Gastroesophageal sphincter (tissue), 4 donors: ENCODE measurements at regions not wholly inside any gene's neighbourhood (a gene's known extent, or its start where the extent isn't known, plus 50 kb on each side); places are given as distances from the start of the nearest gene placed in this dataset.

Experiments
- ATAC-seq: fragments of 150-250 bp; one replicate; pipeline ENCODE4 v1.9.1; 2016; ENCODE audit warnings: mild to moderate bottlenecking, moderate library complexity
- H3K27ac ChIP-seq, 4 donors: fragments of 200-600 bp; sonication (generic) in 3 of 4; 1 replicate in 3 of 4; 2 replicates in 1 of 4; pipeline ENCODE4 v1.5.1; 2016 to 2019
- H3K27me3 ChIP-seq: fragments of 200-600 bp; sonication (generic); one replicate; pipeline ENCODE4 v1.5.1; 2019
- H3K36me3 ChIP-seq, 2 donors: fragments of 200-600 bp; sonication (generic); one replicate each; pipeline ENCODE4 v1.5.1; 2019; ENCODE audit warnings: control low read depth in 1 of 2
- H3K4me1 ChIP-seq, 3 donors: fragments of 200-600 bp; sonication (generic); 1 replicate in 2 of 3; 2 replicates in 1 of 3; pipeline ENCODE4 v1.5.1; 2016 to 2019; ENCODE audit warnings: control low read depth in 2 of 3
- H3K4me3 ChIP-seq, 2 donors: fragments of 200-600 bp; sonication (generic); one replicate each; pipeline ENCODE4 v1.5.1; 2019; ENCODE audit warnings: mild to moderate bottlenecking in 1 of 2, moderate library complexity in 1 of 2
- H3K9me3 ChIP-seq, 3 donors: fragments of 200-600 bp; sonication (generic); one replicate each; pipeline ENCODE4 v1.5.1; 2017 to 2019; ENCODE audit warnings: control low read depth in 2 of 3
- EP300 ChIP-seq: sonication (generic); formaldehyde crosslinking; IDR thresholded peaks from one replicate; pipeline ENCODE4 v1.6.1; 2017; ENCODE audit warnings: antibody characterized with exemption, mild to moderate bottlenecking
- POLR2A ChIP-seq, 2 donors: fragments of 450-650 bp; IDR thresholded peaks; one replicate each; pipeline ENCODE4 v1.6.1; 2017; ENCODE audit warnings: antibody characterized with exemption in 2 of 2, mild to moderate bottlenecking in 2 of 2, moderate library complexity in 1 of 2
- POLR2AphosphoS5 ChIP-seq: sonication (generic); formaldehyde crosslinking; IDR thresholded peaks from one replicate; pipeline ENCODE4 v1.6.1; 2017; ENCODE audit warnings: antibody characterized with exemption
- WGBS, 2 donors: methylation state at CpG; one replicate each; pipeline ENCODE4 v1.1.5; 2018; ENCODE audit warnings: low coverage in 1 of 2; 5-methylcytosine and 5-hydroxymethylcytosine counted together
- TF ChIP-seq, protein P1 (sequence below), 4 experiments: fragments of 200-600 bp in 2 of 4; fragments of 450-650 bp in 2 of 4; sonication (generic) in 1 of 4; IDR thresholded peaks; one replicate each; pipeline ENCODE4 v1.5.1; 2017 to 2019; ENCODE audit warnings: antibody characterized with exemption in 4 of 4, mild to moderate bottlenecking in 2 of 4, moderate library complexity in 2 of 4

- Histone ChIP-seq H3K4me1 (no peaks in the 10 kb centered on the region), H3K27me3 (no peaks in the 10 kb centered on the region), H3K4me3 (no peak overlapping the region), H3K36me3 (no peaks in the 10 kb centered on the region), H3K9me3 (no peaks in the 10 kb centered on the region), H3K27ac (no peak overlapping the region)
- no peak for ATAC-seq
- no peak for TF ChIP-seq POLR2AphosphoS5
- TF ChIP-seq EP300 = no peak
- no peak for TF ChIP-seq POLR2A (IDR thresholded peaks at IDR 0.05)
- TF ChIP-seq, protein P1, sequence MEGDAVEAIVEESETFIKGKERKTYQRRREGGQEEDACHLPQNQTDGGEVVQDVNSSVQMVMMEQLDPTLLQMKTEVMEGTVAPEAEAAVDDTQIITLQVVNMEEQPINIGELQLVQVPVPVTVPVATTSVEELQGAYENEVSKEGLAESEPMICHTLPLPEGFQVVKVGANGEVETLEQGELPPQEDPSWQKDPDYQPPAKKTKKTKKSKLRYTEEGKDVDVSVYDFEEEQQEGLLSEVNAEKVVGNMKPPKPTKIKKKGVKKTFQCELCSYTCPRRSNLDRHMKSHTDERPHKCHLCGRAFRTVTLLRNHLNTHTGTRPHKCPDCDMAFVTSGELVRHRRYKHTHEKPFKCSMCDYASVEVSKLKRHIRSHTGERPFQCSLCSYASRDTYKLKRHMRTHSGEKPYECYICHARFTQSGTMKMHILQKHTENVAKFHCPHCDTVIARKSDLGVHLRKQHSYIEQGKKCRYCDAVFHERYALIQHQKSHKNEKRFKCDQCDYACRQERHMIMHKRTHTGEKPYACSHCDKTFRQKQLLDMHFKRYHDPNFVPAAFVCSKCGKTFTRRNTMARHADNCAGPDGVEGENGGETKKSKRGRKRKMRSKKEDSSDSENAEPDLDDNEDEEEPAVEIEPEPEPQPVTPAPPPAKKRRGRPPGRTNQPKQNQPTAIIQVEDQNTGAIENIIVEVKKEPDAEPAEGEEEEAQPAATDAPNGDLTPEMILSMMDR (IDR thresholded peaks at IDR 0.05) = no peak
- WGBS, 2 donors = 37 to 69% methylated on average over 4 of the region's 4 CpGs
Measured at GRCh38 chr3:154013736-154014135, 107.5 kb upstream of the ARHGEF26 start.

DNA sequence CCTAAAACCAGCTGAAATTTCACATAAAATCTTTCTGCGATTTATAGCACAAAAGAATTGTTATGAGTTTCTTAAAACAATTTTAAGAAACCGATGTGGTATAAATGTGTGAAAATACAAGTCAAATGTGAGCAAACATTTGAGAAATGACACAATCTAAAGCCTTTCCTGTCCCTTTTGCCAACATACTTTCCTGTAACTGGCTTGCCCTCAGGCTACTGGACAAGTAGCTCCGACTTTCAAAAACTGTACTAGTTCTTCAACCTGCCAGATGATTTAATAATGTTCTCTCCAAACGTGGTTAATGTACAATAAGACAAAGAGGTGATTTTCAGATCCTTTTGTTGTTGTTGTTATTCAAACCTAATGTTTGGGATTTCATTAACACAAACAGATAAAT lies 105.9 kb upstream of the ARHGEF26 start:
- no peaks in the 10 kb centered on the region for H3K36me3 ChIP-seq
- no peak for TF ChIP-seq POLR2A (IDR thresholded peaks at IDR 0.05)
- no peak for TF ChIP-seq POLR2AphosphoS5
- TF ChIP-seq, protein P1 (IDR thresholded peaks at IDR 0.05) = no peak
- TF ChIP-seq EP300 = no peak
- no peak overlapping the region for H3K4me3 ChIP-seq
- no peaks in the 10 kb centered on the region for H3K27me3 ChIP-seq
- H3K27ac ChIP-seq = no peak overlapping the region
- ATAC-seq = no peak
- 56 to 68% methylated on average over 4 of the region's 4 CpGs for WGBS, 2 donors
- H3K4me1 ChIP-seq = no peaks in the 10 kb centered on the region
- no peaks in the 10 kb centered on the region for H3K9me3 ChIP-seq

GRCh38 chr3:154018100-154018696 lies 103.0 kb upstream of the ARHGEF26 start:
- H3K27ac ChIP-seq = no peak overlapping the region
- WGBS, 2 donors = 38 to 63% methylated on average over 3 of the region's 3 CpGs
- no peaks in the 10 kb centered on the region for H3K27me3 ChIP-seq
- H3K36me3 ChIP-seq = no peaks in the 10 kb centered on the region
- H3K4me1 ChIP-seq = peaks cover 0 to 9% (median 2%) of the 10 kb centered on the region in 3 donors
- H3K9me3 ChIP-seq = no peaks in the 10 kb centered on the region
- TF ChIP-seq, protein P1 (IDR thresholded peaks at IDR 0.05) = no peak
- TF ChIP-seq EP300 = no peak
- no peak for TF ChIP-seq POLR2AphosphoS5
- TF ChIP-seq POLR2A (IDR thresholded peaks at IDR 0.05) = no peak
- H3K4me3 ChIP-seq = no peak overlapping the region
- no peak for ATAC-seq

GRCh38 chr3:154022606-154023005 lies 98.6 kb upstream of the ARHGEF26 start:
- no peak for ATAC-seq
- 20 to 56% methylated on average over 1 of the region's 1 CpG for WGBS, 2 donors
- H3K27ac ChIP-seq = peak overlapping the region in 1 of 4 donors; percentile 13

DNA sequence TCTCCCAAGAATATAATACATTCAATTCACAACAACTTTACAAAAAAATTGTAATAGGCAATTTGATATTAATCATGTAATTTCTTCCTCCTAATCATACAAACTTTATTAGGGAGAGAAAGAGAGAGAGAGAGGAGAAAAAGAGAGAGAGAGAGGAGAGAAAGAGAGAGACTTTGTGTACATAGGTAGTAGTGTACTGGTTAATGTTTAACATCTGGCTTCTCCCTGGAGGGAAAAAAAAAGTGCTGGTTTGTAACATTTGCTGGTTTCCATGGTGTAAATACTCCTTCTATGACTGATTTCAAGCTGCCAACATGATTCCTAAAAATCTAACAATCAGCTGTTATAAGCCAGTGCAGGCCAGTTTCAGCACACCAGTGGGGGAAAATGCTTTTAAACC lies 98.0 kb upstream of the ARHGEF26 start:
- Histone ChIP-seq H3K4me1 (peaks cover 0 to 15% (median 2%) of the 10 kb centered on the region in 3 donors), H3K4me3 (no peak overlapping the region), H3K36me3 (no peaks in the 10 kb centered on the region), H3K9me3 (no peaks in the 10 kb centered on the region), H3K27ac (peak overlapping the region in 1 of 4 donors; percentile 13), H3K27me3 (no peaks in the 10 kb centered on the region)
- TF ChIP-seq POLR2AphosphoS5 = no peak
- TF ChIP-seq, protein P1 (IDR thresholded peaks at IDR 0.05) = no peak
- TF ChIP-seq POLR2A (IDR thresholded peaks at IDR 0.05) = no peak
- no peak for TF ChIP-seq EP300
- ATAC-seq = no peak

More at GRCh38 chr3:154022606-154023005, 98.6 kb upstream of the ARHGEF26 start:
- Histone ChIP-seq H3K4me1 (peaks cover 0 to 14% (median 2%) of the 10 kb centered on the region in 3 donors), H3K4me3 (no peak overlapping the region), H3K36me3 (no peaks in the 10 kb centered on the region), H3K27me3 (no peaks in the 10 kb centered on the region), H3K9me3 (no peaks in the 10 kb centered on the region)
- TF ChIP-seq, protein P1 (IDR thresholded peaks at IDR 0.05) = no peak
- no peak for TF ChIP-seq POLR2A (IDR thresholded peaks at IDR 0.05)
- TF ChIP-seq EP300 = no peak
- TF ChIP-seq POLR2AphosphoS5 = no peak
